LoVo (cell line): ENCODE measurements at regions not wholly inside any gene's neighbourhood (a gene's known extent, or its start where the extent isn't known, plus 50 kb on each side); places are given as distances from the start of the nearest gene placed in this dataset.

ENCODE experiments used
- DNase-seq: peaks from one replicate; pipeline ENCODE4 v3.0.0-alpha.2; 2016; ENCODE audit warnings: low spot score

- DNase-seq = no peak
Observed at GRCh38 chr1:221631556-221631955, 110.3 kb downstream of the DUSP10 start.

GRCh38 chr1:221632072-221632471 is 109.8 kb downstream of the DUSP10 start:
- no peak for DNase-seq

GRCh38 chr1:221633841-221634409 is 108.0 kb downstream of the DUSP10 start:
- DNase-seq = no peak

- no peak for DNase-seq
Observed at GRCh38 chr1:221634606-221635005, 107.3 kb downstream of the DUSP10 start.

- no peak for DNase-seq
Observed at GRCh38 chr1:221635305-221635704, 106.6 kb downstream of the DUSP10 start.

- no peak for DNase-seq
Observed at GRCh38 chr1:221636096-221636495, 105.8 kb downstream of the DUSP10 start.

GRCh38 chr1:221636967-221637366 is 104.9 kb downstream of the DUSP10 start:
- no peak for DNase-seq

GRCh38 chr1:221637641-221638041 is 104.2 kb downstream of the DUSP10 start:
- DNase-seq = no peak

GRCh38 chr1:221638595-221638994 is 103.3 kb downstream of the DUSP10 start:
- DNase-seq = no peak

GRCh38 chr1:221641811-221642210 is 100.1 kb downstream of the DUSP10 start:
- no peak for DNase-seq

GRCh38 chr1:221643404-221644144 is 98.3 kb downstream of the DUSP10 start:
- no peak for DNase-seq

- no peak for DNase-seq
Observed at GRCh38 chr1:221644145-221644448, 97.8 kb downstream of the DUSP10 start.

- no peak for DNase-seq
Observed at GRCh38 chr1:221644663-221645258, 97.1 kb downstream of the DUSP10 start.

GRCh38 chr1:221648201-221648600 is 93.7 kb downstream of the DUSP10 start:
- DNase-seq = no peak
